GM18907 (cell line): ENCODE measurements at regions not wholly inside any gene's neighbourhood (a gene's known extent, or its start where the extent isn't known, plus 50 kb on each side); places are given as distances from the start of the nearest gene placed in this dataset.
"Not testable (repeated sequence)": the region's sequence is repeated elsewhere in the genome, so short reads cannot be mapped to it uniquely, and the experiment has no call there.

Experiments used
- ATAC-seq: cut with Tn5 transposase; IDR thresholded peaks from one replicate; pipeline ENCODE4 v1.9.1; 2021; ENCODE audit warnings: mild to moderate bottlenecking, moderate library complexity; ENCODE audit not compliant: unreplicated experiment

DNA sequence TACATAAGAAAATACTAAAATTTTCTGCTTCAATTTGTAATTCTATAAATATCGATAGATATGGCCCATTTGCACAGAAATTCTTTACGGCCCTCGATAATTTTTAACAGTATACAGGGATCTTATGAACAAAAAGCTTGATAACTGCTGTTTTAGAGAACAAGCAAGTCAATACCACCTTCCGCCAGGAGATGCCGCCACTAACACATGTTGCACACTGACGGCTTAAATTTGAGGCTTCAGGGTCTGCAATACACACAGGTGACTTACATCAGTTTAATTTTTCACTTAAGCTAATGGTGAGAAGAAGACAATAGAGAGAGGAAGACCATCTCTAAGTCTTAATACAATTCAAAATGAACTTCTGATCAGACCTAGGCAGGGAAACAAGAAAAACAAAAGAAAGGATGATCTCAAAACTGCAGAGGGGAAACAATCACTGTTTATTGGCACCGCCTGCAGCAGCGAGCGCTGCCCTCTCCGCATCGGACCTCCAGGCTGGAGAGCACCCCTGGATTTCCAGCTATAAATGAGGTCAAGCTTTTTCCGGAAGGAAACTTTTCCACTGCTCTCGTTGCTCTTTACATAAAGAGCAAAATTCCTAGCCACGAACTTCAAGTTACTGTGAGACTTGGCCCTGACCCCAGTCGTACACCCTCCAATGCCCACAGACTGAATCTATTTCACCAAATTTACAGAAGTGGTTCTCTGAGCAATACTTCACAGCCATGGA is 53.9 kb downstream of the OTOR start:
- peak; percentile 68 for ATAC-seq

DNA sequence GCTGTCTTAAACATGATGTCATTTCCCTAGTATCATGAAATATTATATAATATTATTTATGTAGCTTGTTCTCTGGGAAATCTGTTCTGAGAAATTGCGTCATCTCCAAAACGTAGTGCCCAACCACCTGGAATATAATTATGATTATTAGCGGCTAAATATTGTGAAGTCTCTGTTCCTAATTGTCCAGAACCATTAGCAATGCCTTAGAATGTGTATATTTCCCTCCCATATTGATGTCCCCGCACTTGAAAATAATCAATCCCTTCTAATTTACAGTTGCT is 54.4 kb downstream of the OTOR start:
- ATAC-seq, result no peak

DNA sequence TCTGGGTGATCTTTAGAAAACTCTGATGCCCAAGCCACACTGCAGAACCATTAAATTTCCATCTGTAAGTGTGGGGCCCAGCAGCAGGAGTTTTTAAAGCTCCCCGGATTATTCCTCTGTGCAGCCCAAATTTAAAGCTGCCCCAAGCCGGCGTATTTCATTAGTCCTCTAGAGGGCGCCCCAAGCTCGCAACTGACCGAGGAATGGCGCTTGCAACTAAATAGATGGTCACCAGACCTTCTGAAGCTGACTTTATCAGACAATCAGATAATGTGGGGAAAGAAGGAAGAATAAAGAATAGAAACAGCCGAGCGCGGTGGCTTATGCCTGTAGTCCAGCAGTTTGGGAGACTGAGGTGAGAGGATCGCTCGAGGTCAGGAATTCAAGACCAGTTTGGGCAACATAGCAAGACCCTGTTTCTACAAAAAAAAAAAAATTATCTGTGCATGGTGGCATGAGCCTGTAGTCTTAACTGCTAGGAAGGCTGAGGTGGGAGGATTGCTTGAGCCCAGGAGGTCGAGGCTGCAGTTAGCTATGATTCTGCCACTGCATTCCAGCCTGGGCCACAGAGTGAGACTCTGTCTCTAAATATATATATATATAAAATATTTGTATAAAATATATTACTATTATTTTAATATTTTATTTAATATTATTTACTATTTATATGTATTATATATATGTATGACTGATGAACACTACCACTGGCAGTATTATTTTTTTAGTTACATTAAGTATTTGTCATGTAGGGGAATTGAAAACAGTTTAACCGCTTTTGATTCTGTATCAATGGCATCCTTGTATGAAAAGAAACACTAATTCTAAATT is 56.0 kb downstream of the OTOR start:
- peak; percentile 65 for ATAC-seq

DNA sequence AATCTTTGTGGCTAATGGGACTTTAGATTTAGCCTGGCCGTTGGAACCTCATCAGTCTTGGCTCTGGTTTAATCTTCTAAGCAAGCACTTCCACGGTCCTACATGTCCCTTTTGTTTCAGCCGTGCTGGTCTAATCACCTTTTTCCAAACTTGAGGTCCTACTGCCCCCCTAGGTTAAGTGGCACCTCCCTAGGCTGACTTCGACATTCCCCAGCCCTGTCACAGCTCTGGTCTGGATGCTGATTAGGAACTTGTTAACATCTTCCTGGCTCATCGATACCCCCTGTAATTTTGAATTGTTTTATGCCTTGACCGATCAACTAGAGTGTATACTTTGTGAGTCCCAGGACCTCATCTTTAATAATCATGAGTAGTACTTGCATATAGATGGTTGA is 56.6 kb downstream of the OTOR start:
- no peak for ATAC-seq

DNA sequence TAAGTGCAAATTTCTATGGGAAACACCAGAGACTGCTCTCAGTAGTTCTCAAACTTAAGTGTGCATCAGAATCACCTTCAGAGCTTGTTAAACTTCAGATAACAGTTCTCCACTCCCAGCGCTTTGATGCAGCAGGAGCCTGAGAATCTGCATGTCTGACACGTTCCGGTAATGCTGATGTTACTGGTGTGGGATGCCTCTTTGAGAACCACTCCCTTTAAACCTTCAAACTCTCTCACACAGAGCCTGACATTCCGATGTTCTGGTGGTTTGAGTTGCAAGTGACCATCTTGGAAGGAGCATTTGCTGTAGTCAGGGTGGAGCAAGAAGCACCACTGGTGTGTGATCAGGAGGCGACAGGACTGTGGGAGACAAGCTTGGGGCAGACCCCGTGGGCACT is 57.9 kb downstream of the OTOR start:
- ATAC-seq, result no peak

DNA sequence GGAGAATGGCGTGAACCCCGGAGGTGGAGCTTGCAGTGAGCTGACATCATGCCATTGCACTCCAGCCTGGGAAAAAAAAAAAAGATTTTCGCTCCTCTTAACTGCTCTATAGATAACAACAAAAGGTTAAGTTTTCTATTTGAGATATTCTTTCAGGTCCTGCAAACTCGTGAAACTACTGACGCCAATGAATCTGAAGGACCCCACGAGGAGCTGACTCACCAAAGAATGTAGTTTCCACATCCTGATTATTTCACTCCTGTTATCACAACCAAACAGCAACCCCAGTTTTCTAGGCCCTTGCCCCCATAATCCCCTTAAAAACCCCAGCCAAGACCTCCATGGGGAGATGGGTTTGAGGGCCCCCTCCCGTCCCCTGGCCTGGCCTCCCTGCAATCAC is 58.7 kb downstream of the OTOR start:
- ATAC-seq, result no peak

DNA sequence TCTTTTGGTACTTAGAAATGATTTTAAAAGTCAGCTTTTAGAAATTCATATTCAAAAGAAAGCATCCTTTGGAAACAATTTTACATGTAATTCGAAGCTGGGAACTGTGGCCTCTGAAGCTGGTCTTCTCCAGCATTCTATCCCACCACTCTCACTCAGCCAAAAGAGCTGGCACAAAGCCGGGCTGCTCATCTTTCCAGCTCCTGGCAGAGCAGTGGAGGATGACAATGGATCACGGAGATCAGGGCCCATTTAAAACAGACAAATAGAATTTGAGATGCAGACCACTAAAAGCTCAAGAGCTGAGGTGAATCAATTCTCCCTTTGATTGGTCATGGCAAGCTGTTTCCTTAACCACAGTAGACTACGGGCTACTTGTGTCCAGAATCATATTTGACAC is 60.6 kb downstream of the OTOR start:
- ATAC-seq, result no peak

DNA sequence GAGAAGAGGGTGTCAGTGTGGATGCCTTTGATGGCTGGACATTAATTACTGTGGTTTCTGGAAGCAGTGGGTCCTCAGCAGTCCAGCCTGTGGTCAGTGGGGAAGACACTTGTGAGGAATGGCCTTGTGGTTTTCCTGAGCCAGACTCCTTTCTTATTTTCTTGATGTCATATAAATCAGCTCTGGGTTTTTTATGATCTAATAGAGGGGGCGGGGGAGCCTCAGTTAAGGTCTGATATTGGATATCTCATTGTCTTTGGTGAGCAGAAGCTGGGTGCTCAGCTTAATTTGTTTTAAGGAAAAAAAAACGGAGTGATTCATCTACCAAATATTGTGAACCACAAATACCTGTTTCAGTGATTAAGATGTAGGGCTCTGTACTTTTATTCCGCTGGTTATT is 62.1 kb downstream of the OTOR start:
- ATAC-seq, result no peak

DNA sequence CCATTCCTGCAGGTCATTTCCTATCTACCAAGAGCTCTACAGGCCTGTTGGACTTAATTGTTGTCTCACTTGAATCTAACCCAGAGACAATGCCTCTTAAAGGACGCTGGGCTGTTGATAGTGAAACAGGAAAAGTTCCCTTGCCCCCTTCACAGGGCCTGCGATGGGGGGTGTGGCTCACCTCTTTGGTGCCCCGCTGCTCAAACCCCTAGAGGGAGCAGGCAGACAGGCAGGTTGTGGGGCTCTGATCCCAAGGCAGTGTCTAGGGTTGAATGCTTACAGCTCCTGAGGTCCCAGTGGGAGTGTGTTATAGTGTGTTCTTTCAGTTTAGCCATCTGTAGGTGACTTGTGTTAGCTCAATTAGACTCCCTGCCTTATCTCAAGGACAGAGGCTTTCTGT is 68.0 kb downstream of the OTOR start:
- ATAC-seq, result no peak

DNA sequence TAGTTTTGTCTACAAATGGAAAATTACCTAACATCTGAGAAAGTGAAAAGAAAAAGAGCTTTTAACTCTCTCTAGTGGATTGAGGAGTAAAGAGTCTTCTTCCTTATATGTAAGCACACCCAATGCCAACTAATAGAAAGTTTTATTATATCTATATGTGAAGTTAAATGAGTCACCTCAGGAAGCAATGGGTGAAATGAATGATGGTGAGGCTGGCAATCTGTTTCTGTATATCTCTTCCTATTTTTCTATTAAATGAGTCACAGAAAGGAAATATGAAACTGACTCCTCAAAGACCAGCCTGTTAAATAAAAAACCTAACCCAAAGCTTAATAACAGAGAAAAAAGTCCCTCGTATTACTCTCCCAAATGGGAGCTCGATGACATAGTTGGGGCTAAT is 71.3 kb downstream of the OTOR start:
- ATAC-seq, result no peak

DNA sequence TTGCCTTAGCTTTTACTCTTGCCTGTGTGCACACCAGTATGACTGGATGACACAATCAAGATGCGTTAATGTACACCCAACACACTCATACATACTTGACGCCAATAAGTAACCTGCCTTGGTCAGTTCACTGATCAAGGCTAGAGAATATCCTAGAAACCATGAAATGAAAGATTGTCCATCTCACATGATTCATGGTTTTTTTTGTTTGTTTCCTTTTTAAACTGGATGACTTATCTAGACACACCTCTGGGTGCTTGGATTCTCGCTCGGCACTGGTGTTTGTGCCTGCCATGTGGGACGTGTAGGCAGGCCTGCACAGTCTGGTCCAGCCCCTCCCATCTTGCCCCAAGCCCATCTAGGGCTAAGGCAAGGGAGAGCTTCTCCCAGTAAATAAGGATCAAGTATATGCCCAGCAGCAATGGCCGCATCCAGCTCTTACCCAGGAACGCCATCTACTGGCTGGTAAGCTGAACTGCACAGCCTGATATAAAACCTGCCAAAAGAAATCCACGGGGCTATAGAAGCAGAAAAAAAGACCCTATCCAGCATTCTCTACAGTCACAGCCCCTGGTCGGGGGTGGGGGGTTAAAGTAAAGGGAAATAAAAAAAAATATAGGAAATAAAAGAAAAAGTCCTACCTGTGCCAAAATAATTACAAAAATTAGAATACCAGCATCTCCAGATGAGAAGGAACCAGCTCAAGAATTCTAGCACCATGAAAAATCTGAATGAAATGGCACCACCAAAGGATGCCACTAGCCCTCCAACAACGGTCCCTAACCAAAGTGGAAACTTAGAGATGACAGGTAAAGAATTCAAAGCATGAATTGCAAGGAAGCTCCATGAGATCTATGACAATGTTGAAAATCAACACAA is 73.3 kb downstream of the OTOR start:
- ATAC-seq, result peak; percentile 71

DNA sequence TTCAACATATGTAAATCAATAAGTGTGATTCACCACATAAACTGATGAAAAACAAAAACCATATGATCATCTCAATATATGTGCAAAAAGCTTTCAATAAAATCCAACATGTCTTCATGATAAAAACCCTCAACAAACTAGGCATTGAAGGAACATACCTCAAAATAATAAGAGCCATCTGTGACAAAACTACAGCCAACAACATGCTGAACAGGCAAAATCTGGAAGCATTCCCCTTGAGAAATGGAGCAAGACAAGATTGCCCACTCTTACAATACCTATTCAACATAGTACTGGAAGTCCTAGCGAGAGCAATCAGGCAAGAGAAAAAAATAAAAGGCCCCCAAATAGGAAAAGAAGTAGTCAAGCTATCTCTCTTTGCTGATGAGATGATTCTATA is 76.5 kb downstream of the OTOR start:
- no peak for ATAC-seq

DNA sequence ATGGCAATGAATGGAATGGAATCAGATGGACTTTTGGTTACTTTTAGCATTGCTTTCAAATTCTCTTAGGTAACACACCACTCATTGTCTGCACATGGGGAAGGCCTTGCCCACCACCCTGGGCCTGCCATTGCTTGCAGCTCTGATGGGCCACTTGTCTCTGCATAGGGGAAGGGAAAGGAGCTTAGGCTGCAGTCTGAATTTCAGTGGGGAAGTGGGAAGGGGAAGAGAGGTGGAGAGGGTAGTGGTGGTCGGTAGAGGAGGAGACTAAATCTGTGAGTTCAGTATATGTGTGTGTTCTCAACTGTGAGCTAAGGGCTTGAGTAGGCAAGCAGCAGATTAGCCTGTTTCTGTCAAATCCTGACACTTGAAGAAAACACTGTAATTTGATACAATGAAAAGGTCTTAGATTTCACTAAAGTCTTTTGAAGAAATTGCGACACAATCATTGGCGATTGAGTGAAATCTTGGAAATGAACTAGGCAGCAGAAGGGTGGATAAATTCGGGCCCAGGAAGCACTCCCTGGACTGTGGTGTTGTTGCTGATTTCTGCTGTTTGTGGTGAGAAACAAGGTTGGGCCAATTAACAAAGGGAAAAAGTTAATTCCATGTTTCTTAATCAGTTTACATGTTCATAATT is 80.6 kb downstream of the OTOR start:
- no peak for ATAC-seq

DNA sequence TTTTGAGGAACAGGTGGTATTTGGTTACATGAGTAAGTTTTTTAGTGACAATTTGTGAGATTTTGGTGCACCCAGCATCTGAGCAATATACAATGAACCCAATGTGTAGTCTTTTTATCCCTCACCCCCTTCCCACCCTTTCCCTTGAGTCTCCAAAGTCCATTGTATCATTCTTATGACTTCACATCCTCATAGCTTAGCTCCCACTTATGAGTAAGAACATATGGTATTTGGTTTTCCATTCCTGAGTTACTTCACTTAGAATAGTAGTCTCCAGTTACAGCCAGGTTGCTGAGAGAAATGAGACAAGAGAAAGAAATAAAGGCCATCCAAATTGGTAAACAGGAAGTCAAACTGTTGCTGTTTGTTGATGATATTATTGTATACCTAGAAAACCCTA is 87.5 kb downstream of the OTOR start:
- ATAC-seq, result not testable (repeated sequence)

DNA sequence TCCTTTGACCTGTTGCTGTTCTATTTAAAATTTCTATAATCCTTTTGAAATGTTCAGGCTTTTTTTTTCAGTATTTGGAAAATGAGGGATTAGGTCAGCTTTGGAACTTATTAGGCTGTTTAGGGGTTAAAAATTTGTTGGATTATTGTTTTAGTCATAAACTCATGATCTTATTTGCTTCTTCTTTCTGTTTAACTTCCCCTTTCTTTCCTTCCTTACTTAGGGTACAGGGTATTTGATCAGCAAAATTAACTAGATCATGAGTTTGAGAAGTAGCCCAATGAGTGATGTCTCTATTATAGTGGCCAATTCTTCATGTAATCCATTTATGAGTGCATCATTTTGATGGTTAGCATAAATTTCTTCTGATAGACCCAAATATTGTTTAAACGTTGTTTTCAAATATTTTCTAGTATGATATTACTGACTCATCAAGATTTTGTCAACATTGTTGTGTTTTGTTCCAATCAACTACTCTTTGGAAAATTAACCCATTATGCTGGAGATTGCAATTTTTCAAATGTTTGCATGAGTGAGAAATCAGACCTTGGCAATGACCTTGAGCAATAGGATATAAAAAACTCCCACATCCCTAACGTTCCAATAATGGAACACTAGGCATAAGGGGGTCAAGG is 94.4 kb downstream of the OTOR start:
- ATAC-seq, result no peak

DNA sequence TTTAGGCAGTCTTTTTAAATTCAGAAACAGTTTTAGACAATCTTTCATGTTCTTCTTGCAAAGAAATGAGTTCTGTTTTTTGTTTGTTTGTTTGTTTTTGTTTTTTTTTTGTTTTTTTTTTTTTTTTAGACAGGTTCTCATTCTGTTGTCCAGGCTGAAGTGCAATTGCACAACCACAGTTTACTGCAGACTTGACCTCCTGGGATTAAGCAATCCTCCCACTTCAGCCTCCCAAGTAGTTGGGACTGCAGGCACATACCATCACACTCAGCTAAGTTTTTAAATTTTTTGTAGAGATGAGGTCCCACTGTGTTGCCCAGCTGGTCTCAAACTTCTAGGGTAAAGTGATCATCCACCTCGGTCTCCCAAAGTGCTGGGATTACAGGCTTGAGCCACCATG is 96.2 kb downstream of the OTOR start:
- ATAC-seq, result no peak

DNA sequence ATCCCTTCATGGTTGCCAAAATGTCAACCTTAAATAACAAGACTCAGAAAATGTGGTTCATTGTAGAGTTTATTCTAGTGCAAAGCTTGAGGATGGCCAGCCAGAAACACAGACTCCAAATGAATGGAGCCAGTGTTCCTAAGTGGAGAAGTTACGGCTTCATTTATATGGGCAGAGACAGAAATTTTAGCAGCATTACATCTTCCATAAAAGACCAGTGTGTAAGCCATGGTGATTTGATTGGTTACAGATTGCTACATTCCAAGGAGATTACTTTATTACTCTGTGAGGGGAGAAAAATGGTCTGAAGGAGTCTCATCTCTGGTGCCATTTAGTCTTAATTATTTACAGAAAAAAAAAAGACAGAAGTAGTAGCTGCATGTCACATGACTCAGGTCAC is 97.8 kb downstream of the OTOR start:
- no peak for ATAC-seq

DNA sequence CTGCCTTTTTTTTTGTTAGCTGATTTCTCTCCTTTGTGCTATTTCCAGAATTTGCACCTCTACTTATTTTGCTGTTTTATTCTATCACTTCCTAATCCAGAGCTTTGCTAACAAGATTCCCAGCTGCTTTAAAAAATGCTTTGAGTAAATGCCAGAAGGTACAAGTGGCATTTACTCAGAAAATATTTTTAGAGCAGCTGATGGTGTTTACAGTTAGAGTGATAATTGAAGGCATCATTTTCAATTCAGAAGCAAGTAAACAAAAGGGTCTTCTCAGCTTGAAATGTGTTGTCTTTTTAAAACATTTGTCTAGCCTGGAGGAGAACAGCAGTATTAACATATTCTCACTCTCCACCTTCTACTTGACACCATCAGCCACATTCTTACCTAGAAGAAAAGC is 99.9 kb downstream of the OTOR start:
- no peak for ATAC-seq

DNA sequence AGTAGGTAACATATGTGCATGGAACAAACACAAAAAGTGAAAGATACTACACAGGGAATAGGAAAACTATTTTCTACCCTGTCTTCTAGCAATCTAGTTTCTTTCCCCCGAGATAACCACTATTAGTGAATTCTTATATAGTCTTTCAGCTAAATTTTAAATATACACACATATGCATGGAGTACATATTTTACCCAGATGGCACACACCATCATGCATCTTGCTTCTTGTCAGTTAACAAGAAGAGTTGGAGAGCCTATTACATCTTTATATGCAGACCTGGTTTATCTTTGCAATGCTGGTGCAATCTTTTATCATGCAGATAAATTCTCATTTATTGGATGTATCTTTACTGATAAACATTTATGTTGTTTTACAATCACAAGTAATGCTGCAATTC is 100.4 kb downstream of the OTOR start:
- no peak for ATAC-seq

DNA sequence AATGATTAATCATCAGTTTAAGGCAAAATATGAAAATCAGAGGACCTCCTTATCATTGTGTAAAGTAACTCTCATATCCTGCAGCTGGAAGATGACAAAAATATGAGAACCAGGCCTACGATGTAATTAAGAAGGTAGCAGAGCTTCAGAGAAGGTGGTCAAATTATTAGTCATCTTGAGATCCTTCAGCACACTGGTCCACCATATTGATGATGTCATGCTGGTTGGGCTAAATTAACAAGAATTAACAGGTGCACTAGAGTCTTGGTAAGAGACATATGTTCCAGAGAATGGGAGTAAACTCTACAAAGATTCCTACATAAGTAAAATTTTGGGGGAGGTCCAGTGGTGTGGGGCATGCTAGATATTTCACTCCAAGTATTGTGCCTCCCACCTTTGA is 112.8 kb downstream of the OTOR start:
- ATAC-seq, result no peak

DNA sequence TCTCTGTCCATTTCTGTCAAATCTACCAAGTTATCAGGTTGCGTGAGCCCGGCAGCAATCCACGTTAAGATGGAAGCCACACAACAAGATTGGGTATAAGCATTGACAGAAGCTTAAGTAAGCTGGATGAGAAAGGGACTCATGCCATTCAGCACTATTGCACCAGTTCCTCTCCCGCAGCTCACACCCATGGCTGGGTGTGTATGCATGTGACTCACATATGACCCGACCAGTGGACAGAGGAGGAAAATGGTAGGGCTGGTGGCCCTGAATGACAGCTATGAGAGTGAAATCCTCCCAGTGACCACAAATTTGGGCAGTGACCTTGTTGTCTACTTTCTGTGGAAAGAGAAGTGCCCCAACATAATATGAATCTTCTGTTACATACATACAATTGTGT is 113.5 kb downstream of the OTOR start:
- no peak for ATAC-seq
